ENCODE measurements at regions not wholly inside any gene's neighbourhood (a gene's known extent, or its start where the extent isn't known, plus 50 kb on each side); places are given as distances from the start of the nearest gene placed in this dataset.

- no peaks in the 10 kb centered on the region for H3K36me3 Mint-ChIP-seq
- H3K4me3 Mint-ChIP-seq = no peak overlapping the region
- ChIA-PET POLR2A (no interaction called here), CTCF (no interaction called here)
- ATAC-seq (no peak), DNase-seq (ENCODE audit: low spot score) (no peak)
- H3K27me3 Mint-ChIP-seq (ENCODE audit: low read depth) = no peaks in the 10 kb centered on the region
- H3K9me3 Mint-ChIP-seq = peaks cover 4% of the 10 kb centered on the region; the same call in 1 of the 2 replicates
- no peak overlapping the region for H3K27ac Mint-ChIP-seq
- peaks cover 3% of the 10 kb centered on the region for H3K4me1 Mint-ChIP-seq
- TF ChIP-seq ARID4B (CRISPR knock-in tag; IDR thresholded peaks at IDR 0.05; ENCODE audit: borderline replicate concordance) (no peak), FOXK1 (CRISPR knock-in tag; IDR thresholded peaks at IDR 0.05) (no peak), ZNF423 (CRISPR knock-in tag; IDR thresholded peaks at IDR 0.05) (no peak), ATF1 (CRISPR knock-in tag; IDR thresholded peaks at IDR 0.05) (no peak), FOXP1 (CRISPR knock-in tag; IDR thresholded peaks at IDR 0.05; ENCODE audit: borderline replicate concordance) (no peak), TEAD1 (CRISPR knock-in tag; IDR thresholded peaks at IDR 0.05) (no peak), NFE2L1 (CRISPR knock-in tag; IDR thresholded peaks at IDR 0.05) (no peak), ZNF671 (CRISPR knock-in tag; IDR thresholded peaks at IDR 0.05) (no peak), E2F1 (CRISPR knock-in tag; IDR thresholded peaks at IDR 0.05) (no peak), ZNF396 (CRISPR knock-in tag; IDR thresholded peaks at IDR 0.05; ENCODE audit: borderline replicate concordance) (no peak), ZNF416 (CRISPR knock-in tag; IDR thresholded peaks at IDR 0.05) (no peak)
- TF ChIP-seq, protein P1, sequence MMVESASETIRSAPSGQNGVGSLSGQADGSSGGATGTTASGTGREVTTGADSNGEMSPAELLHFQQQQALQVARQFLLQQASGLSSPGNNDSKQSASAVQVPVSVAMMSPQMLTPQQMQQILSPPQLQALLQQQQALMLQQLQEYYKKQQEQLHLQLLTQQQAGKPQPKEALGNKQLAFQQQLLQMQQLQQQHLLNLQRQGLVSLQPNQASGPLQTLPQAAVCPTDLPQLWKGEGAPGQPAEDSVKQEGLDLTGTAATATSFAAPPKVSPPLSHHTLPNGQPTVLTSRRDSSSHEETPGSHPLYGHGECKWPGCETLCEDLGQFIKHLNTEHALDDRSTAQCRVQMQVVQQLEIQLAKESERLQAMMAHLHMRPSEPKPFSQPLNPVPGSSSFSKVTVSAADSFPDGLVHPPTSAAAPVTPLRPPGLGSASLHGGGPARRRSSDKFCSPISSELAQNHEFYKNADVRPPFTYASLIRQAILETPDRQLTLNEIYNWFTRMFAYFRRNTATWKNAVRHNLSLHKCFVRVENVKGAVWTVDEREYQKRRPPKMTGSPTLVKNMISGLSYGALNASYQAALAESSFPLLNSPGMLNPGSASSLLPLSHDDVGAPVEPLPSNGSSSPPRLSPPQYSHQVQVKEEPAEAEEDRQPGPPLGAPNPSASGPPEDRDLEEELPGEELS (CRISPR knock-in tag; IDR thresholded peaks at IDR 0.05) = no peak
- TF ChIP-seq, protein P2, sequence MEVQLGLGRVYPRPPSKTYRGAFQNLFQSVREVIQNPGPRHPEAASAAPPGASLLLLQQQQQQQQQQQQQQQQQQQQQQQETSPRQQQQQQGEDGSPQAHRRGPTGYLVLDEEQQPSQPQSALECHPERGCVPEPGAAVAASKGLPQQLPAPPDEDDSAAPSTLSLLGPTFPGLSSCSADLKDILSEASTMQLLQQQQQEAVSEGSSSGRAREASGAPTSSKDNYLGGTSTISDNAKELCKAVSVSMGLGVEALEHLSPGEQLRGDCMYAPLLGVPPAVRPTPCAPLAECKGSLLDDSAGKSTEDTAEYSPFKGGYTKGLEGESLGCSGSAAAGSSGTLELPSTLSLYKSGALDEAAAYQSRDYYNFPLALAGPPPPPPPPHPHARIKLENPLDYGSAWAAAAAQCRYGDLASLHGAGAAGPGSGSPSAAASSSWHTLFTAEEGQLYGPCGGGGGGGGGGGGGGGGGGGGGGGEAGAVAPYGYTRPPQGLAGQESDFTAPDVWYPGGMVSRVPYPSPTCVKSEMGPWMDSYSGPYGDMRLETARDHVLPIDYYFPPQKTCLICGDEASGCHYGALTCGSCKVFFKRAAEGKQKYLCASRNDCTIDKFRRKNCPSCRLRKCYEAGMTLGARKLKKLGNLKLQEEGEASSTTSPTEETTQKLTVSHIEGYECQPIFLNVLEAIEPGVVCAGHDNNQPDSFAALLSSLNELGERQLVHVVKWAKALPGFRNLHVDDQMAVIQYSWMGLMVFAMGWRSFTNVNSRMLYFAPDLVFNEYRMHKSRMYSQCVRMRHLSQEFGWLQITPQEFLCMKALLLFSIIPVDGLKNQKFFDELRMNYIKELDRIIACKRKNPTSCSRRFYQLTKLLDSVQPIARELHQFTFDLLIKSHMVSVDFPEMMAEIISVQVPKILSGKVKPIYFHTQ (CRISPR knock-in tag; IDR thresholded peaks at IDR 0.05) = no peak
- TF ChIP-seq, protein P3, sequence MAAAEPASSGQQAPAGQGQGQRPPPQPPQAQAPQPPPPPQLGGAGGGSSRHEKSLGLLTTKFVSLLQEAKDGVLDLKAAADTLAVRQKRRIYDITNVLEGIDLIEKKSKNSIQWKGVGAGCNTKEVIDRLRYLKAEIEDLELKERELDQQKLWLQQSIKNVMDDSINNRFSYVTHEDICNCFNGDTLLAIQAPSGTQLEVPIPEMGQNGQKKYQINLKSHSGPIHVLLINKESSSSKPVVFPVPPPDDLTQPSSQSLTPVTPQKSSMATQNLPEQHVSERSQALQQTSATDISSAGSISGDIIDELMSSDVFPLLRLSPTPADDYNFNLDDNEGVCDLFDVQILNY (CRISPR knock-in tag; IDR thresholded peaks at IDR 0.05) = no peak
Measured at GRCh38 chr6:15176816-15177370, 69.0 kb upstream of the JARID2 start.
